HG02870 (cell line): ENCODE measurements at regions not wholly inside any gene's neighbourhood (a gene's known extent, or its start where the extent isn't known, plus 50 kb on each side); places are given as distances from the start of the nearest gene placed in this dataset.
"Not testable (repeated sequence)": the region's sequence is repeated elsewhere in the genome, so short reads cannot be mapped to it uniquely, and the experiment has no call there.

Experiments
- ATAC-seq: cut with Tn5 transposase; IDR thresholded peaks from one replicate; pipeline ENCODE4 v1.9.1; 2021; ENCODE audit warnings: mild to moderate bottlenecking, moderate library complexity; ENCODE audit not compliant: unreplicated experiment

DNA sequence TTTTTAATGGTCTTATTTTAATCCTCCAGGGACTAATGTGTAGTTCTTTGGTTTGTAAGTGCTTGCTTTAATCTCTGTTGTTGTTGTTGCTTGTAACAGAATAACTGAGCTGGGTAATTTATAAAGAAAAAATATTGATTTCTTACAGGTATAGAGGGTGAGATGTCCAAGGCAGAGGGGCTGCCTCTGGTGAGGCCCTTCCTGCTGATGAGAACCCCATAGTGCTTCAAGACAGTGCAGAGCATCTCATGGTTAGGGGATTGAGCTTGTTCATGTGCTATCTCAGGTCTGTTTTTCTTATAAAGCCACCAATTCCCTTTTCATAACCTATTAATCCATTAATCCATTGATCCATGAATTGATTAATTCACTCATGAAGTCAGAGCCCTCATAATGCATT is 516.3 kb upstream of the KCND2 start:
- no peak for ATAC-seq

DNA sequence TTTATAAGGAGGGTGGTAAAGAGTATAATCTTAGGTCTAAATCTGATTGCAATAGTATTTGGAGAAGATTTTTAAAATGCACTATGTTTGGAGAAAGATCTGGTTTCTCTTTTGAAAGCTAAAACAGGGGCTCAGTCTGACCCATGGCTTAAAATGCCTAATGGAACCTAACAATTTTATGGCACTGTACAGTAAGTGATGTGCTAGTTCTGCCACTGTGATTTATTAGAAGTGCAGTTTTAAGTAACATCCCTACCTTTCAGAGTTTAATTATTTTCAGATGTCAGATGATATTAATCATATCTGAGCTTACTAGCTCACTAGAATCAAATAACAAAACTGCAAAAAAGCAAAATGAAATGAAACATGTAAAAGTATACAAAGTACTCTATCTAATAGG is 514.7 kb upstream of the KCND2 start:
- ATAC-seq, result no peak

DNA sequence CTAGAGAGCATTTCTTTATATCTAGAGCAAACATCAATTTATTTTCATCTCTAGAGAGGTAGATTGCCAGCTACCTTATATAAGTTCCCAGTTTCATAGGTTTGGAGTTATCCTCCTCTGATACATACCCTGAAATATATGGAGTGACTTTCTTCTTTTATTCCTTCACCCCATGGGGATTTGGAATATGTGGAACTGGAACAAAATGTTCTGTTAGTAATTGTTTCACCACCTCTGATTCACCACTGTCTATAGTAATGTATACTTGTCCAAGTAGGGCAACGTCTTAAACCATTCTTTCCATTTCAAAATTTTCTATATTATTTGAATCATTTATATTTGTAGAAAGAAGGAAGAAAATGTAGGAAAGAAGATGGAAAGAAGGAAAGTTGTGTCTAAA is 511.2 kb upstream of the KCND2 start:
- ATAC-seq, result no peak

DNA sequence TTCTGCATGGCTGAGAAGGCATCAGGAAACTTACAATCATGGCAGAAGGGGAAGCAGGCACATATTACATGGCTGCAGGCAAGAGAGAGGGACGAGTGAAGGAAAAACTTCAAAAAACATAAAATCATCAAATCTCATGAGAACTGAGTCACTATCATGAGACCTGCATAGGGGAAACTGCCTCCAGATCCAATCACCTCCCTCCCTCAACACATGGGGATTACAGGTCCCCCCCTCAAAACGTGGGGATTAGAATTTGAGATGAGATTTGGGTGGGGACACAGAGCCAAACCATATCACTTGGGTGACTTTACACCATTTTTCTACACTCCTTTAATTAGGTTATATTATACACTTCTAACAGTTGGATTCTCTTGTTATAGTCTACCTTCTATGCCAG is 490.7 kb upstream of the KCND2 start:
- ATAC-seq, result no peak

DNA sequence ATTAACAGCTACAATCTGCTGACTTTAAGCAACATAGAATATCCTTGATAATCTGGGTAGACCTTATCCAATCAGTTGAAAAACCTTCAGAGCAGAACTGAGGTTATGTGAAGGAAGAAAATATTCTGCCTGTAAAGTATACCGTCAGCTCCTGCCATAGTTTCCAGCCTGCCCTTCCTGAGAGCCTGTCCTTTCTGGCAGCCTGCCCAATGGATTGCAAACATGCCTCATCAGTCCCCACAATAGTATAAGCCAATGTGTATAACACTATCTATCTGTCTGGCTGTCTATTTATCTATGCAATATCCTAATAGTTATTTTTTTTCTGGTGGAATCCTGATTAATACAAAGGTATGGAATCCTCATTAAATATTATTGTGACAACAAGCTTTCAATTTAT is 489.2 kb upstream of the KCND2 start:
- ATAC-seq, result no peak

DNA sequence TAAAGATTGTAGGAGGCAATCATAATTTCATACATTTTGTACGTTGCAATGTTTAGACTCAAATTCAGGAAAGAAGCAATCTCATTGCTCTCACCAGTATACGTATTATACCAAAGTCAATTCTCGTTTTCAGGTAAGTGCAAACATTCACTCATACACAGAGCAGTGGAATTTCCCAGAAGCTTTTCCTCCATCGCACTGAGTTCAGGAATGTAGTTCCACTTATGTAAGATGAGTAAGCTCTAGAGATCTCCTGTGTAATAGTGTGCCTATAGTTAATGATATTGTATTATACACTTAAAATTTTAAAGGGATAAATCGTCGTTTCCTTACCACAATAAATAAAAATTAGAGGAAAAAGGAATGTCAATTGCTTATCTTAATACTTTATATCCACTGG is 470.8 kb upstream of the KCND2 start:
- ATAC-seq, result no peak

DNA sequence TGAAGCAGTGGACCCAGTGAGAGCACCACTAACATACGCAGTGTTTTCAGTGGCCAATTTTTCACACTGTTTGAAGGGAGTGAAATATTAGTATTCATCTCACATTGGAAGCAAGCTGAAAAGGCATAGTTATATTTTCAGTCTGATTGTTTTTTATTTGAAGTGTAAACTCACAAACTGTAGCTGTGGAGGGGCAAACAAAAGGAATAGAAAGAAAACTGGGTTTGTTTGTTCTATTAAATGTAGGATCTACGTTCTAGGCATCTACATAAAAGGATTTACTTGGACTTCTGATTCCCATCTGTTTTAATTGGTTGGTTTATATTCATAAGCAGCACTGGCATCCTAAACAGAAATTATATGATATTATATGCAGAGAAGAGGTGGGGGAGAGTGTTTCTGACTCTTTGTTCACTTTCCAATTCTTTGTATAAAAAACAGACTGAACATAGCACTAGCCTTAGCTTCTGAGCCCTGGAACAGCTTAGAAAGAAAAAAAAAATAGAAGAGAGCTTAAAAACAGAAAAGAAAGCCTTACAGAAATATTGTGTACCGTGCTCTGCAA is 447.8 kb upstream of the KCND2 start:
- no peak for ATAC-seq

DNA sequence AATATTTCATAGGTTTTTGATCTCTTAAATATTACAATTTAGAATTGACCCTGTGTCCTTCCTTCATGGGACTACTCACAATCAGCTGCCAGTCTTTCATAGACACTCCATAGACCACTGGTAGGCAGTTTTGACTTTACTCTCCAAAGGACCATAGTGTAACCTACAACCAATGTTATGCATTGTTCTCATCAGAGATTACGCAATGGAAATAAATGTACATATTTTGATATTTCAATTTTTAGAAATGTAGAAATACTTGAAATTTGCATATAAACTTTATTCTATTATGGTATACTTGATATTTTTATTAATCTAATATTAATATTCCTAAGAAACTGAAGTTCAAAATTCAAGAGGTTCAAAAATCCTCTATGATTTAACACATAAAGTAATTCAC is 446.4 kb upstream of the KCND2 start:
- ATAC-seq, result no peak

DNA sequence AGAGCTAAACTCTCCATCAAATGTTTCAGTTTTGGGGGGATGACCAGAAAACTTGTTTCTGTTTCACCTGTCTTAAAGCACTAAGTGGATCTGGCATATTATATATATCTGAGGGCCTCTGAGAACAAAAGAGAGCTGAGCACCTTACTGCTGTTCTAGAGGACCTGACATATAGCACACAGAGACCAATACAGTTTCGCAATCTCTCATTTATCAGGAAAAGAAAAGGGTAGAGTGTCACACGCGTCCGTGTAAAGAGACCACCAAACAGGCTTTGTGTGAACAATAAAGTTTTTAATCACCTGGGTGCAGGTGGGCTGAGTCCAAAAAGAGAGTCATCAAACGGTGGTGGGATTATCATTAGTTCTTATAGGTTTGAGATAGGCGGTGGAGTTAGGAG is 434.5 kb upstream of the KCND2 start:
- ATAC-seq, result no peak

DNA sequence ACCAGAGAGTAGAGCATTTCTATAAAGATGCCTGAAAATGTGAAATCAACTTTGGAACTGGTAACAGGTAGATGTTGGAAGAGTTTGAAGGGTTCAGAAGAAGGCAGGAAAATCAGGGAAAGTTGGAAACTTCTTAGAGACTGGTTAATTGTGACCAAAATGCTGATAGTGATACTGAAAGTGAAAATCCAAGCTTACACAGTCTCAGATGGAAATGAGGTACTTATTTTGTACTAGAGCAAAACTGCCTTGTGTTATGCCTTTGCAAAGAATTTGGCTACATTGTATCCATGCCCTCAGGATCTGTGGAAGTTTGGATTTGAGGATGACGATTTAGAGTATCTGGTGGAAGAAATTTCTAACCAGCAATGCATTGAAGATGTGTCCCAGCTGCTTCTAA is 430.6 kb upstream of the KCND2 start:
- no peak for ATAC-seq

DNA sequence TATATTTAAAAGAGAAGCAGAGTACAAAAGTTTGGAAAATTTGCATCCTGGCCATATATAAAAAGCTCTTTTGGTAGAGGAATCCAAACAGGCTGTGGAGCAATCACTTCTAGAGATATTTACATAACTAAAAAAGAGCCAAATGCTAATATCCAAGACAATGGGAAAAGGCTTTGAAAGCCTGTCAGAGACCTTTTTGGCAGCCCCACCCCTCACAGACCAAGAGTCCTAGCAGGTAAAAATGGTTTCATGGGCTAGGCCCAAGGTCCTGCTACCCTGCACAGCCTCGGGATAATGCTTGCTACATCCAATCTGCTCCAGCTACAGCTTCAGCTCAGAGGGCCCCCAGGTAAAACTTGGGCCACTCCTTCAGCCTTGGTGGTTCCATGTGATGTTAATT is 430.2 kb upstream of the KCND2 start:
- no peak for ATAC-seq

DNA sequence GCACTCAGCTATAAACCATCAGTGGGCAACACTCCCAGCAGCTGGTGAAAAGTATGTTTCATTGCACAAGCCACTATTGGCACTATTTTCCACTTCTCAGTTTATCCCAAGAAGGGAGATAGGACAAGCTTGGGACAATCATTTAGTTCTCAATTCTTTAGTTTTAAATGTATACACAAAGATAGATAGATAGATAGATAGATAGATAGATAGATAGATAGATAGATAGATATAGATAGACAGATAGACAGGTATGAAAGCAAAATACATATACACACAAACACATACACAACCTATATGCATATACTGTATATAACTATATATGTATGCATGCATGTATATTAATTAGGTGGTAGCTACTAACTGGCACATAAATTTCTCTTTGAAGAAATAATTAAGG is 411.6 kb upstream of the KCND2 start:
- ATAC-seq, result no peak

DNA sequence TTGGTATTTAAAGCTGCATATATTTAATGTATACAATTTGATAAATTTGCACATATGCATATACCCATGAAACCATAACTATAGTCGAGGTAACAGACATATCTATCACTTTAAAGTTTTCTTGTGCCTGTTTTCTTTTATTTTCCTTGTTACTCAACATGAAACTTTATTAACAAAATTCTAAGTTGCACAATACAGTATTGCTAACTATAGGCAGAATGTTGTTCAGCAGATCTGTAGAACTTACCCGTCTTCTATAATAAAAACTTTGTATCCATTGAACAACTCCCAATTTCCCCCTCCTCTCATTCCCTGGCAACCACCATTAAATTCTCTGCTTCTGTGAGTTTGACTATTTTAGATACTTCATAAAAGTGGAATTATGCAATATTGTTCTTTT is 404.6 kb upstream of the KCND2 start:
- ATAC-seq, result no peak

DNA sequence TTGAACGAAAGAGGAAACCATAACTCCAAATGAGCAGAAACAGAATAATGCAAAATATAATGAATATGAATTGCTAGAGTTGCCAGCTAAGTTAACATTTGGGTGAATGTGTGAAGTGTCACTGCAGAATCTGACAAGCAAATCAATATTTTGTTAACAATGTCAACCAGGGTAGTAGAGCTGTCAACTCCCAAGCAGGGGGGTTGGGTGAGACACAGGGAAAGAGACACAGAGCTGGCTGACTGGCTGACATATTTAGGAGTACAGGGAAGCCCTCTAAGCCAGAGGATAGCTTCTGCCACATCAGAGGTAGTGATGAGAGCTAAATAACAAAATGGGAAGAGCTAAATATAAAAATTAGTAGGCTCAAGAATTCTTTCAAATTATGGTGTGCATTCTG is 393.1 kb upstream of the KCND2 start:
- ATAC-seq, result no peak

DNA sequence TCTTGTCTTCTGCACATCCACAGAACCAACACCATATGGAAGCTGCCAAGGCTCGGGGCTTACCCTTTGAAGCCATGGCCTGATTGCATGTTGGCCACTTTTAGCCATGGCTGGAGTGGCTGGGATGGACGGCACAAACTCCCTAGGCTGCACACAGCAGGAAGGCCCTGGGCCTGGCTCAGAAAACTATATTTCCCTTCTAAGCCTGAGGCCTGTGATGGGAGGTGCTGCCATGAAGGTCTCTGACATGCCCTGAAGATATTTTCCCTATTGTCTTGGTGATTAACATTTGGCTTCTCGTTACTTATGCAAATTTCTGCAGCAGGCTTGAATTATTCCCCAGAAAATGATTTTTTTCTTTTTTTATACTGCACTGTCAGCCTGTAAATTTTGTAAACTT is 387.0 kb upstream of the KCND2 start:
- ATAC-seq, result no peak

DNA sequence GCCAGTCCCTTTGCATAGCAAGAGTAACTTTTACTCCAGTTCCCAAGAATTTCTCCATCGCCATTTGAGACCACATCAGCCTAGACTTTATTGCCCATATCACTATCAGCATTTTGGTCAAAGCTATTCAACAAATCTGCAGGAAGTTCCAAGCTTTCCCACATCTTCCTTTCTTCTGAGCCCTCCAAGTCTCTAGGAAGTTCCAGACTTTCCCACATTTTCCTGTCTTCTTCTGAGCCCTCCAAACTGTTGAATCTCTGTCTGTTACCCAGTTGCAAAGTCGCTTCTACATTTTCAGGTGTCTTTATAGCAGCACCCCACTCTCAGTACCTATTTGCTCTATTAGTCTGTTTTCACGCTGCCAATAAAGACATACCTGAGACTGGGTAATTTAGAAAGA is 386.4 kb upstream of the KCND2 start:
- ATAC-seq, result not testable (repeated sequence)

DNA sequence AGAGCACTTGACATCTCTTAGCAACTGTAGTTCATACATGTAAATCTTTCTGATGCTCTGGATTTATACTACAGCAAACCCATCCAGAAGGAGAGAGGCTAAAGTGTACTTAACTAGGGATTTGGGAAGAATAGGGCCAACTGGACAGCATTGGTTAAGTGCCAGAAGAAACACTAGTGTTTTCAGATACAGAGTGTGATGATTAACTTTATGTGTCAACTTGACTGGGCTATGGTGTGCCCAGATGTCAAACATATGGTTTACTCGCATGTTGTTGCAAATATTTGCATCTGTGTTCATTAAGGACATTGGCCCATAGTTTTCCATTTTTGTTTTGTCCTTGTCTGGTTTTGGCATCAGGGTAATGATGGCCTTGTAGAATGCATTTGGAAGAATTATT is 384.7 kb upstream of the KCND2 start:
- ATAC-seq, result no peak

DNA sequence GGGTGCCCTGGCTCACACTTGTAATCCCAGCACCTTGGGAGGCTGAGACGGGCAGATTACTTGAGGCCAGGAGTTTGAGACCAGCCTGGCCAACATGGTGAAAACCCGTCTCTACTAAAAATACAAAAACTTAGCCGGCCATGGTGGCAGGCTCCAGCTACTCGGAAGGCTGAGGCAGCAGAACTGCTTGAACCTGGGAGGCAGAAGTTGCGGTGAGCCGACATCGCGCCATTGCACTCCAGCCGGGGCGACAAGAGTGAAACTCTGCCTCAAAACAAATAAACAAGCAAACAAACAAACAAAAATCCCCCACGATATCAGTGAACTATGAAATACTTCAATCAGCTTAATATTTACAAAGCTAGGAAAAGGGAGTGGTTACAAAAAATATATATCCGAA is 382.3 kb upstream of the KCND2 start:
- no peak for ATAC-seq

DNA sequence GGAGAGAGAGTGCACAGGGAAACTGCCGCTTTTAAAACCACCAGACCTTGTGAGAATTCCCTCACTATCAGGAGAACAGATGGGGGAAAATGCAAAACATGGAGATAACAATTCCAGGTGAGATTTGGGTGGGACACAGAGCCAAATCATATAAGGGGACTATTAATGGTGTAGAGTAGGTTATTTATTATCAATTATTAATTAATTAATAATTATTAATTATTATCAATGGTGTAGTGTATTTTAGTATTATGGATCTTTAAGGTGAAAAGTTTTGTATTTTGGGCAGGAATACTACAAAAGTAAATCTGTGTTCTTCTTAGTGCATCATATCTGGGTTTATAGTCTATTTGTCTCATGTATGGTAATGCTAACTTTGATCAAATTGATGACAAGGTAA is 377.7 kb upstream of the KCND2 start:
- ATAC-seq, result no peak

DNA sequence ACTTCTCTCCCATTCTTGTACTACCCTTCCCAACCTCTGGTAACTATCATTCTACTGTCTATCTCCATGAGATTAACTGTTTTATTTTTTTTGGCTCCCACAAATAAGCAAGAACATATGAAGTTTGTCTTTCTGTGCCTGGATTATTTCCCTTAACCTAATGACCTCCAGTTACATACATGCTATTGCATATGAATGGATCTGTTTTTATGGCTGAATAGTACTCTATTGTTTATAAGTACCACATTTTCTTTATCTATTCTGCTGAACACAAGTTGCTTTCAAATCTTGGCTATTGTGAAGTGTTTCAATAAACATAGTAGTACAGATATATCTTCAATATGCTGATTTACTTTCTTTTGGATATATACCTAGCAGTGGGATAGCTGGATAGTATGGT is 376.6 kb upstream of the KCND2 start:
- no peak for ATAC-seq

DNA sequence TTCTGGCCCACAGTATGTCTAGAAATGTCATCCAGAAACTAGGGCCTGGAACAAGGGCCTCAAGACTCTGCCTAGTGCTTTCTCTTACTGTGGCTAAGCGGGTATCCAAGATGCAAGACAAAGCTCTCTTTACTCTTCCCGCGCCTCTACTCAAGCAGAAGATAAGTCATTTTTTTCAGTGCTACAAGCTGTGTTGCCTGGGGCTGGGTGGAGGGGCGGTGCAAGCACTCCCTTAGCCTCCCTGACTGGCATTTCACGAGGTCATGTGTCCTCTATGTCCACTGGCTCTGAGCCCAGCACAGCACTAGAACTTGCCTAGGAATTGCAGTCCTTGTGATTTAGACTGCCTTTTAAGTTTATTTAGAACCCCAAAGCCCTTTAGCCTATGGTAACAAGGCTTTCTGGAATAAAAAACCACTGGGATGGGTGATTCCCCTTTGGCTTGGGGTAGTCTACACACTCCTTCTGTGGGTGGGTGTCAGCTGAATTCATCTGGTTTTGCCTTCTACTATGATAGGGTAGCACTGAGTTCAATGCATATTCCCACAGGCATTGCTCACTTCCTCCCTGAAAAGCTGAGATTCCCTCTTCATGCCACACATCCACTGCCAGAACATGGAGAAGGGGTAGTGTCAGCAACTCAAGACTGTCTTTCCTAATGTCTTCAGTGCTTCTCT is 371.8 kb upstream of the KCND2 start:
- ATAC-seq, result no peak

DNA sequence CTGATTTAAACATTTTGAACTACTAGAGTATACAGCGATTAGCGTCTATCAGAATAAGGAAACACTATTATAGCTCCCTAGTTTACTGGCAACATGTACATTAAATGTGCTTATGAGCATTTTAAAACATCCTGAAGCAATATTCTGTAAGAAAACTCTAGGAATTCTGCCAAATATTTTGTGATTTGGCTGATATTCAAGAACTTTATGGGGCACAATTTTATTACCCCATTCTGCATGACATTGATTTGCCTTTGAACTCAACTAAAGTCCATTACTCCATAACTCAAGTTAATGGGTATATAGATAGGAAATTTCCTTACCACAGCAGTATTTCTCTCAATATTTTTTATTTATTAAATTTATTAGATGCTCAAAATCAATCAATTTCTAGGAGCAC is 369.9 kb upstream of the KCND2 start:
- ATAC-seq, result no peak

DNA sequence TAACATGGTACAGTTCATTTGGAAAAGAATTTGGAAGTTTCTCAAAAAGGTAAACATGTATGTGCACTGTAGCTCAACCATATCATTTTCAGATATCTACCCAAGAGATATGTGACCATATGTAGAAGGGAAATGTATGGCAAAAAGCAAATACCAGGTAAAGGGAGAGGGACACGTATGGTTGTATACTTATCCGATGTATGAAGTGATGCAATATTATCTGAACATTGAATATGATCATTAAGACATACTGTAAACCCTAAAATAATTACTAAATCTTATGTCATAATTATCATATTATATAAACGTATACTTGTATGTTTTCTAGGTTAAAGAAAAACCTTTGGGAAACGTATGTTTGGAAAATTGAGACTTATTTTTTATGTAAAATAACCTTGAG is 367.5 kb upstream of the KCND2 start:
- ATAC-seq, result no peak
